ENCODE measurements at regions not wholly inside any gene's neighbourhood (a gene's known extent, or its start where the extent isn't known, plus 50 kb on each side); places are given as distances from the start of the nearest gene placed in this dataset.
"Not testable (repeated sequence)": the region's sequence is repeated elsewhere in the genome, so short reads cannot be mapped to it uniquely, and the experiment has no call there.

DNA sequence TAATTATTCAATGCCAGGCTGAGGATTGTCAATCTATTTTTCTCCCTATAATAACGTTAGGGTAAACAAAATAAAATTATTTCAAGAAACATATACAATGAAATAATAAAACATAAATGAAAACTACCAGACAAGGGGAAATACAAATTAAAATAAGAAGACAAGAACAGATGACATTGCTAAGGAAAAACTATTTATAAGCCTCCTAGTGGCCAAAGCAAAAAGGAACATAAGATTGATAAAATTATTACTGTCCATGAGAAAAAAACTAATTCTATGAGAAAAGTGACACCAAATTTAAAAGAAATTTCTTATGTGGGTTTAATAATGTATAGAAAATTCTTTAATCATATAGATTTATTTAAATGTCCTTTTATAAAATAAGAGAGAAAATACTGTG, 294.7 kb downstream of the TTC6 start:
- intact Hi-C loops (cut with DNase I), result no loop called here
- peaks cover 0 to 7% (median 3%) of the 10 kb centered on the region in 4 donors for H3K4me1 ChIP-seq
- no peaks in the 10 kb centered on the region for H3K9me3 ChIP-seq
- no peak for DNase-seq
- H3K27ac ChIP-seq, result no peak overlapping the region
- no peaks in the 10 kb centered on the region for H3K27me3 ChIP-seq
- no peak for TF ChIP-seq EP300 (IDR thresholded peaks at IDR 0.05)
- no peak for TF ChIP-seq POLR2AphosphoS5 (IDR thresholded peaks at IDR 0.05)
- WGBS, 2 donors, result 62 to 76% methylated on average over 1 of the region's 1 CpG
- no peak overlapping the region for H3K4me3 ChIP-seq
- H3K36me3 ChIP-seq, result no peaks in the 10 kb centered on the region

DNA sequence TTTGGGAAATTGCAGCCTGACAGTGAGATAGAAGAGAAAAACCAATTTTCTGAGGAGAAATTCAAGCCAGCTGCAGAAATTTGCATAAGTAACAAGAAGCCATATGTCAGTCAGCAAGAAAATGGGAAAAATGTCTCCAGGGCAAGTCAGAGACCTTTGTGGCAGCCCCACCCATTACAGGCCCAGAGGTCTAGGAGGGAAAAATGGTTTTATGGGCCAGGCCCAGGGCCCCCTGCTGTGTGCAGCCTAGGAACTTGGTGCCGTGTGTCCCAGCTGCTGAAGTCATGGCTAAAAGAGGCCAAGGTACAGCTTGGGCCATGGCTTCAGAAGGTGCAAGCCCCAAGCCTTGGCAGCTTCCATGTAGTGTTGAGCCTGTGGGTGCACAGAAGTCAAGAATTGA, 296.1 kb downstream of the TTC6 start:
- intact Hi-C loops (cut with DNase I); DNase-seq; H3K9me3 ChIP-seq; H3K4me1 ChIP-seq; H3K4me3 ChIP-seq; H3K27me3 ChIP-seq; H3K27ac ChIP-seq; H3K36me3 ChIP-seq: not testable (repeated sequence)
- 94 to 95% methylated on average over 1 of the region's 1 CpG for WGBS, 2 donors

DNA sequence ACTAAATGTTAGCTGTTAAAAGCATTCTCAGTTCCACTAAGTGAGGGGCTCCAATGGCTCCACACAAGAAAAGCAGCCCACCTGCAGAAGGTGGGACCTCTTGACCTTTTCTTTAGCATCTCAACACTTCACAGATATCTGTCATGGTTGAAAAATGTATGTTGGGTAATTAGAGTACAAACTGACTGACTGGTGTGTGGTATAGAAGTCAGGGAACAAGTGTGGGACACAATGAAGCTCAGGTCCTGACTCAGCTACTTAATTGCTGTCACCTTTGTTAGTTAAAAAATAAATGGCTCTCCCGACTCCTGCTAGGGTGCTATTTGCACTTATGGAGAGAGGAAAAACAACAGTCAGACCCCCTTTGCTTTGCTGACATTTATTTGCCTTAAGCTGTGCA, 299.0 kb downstream of the TTC6 start:
- intact Hi-C loops (cut with DNase I), result no loop called here
- 60 to 79% methylated on average over 1 of the region's 1 CpG for WGBS, 2 donors
- no peak overlapping the region for H3K27ac ChIP-seq
- no peaks in the 10 kb centered on the region for H3K9me3 ChIP-seq
- H3K4me1 ChIP-seq, result no peaks in the 10 kb centered on the region
- TF ChIP-seq EP300 (IDR thresholded peaks at IDR 0.05), result no peak
- no peak overlapping the region for H3K4me3 ChIP-seq
- H3K27me3 ChIP-seq, result no peaks in the 10 kb centered on the region
- DNase-seq, result no peak
- no peaks in the 10 kb centered on the region for H3K36me3 ChIP-seq

DNA sequence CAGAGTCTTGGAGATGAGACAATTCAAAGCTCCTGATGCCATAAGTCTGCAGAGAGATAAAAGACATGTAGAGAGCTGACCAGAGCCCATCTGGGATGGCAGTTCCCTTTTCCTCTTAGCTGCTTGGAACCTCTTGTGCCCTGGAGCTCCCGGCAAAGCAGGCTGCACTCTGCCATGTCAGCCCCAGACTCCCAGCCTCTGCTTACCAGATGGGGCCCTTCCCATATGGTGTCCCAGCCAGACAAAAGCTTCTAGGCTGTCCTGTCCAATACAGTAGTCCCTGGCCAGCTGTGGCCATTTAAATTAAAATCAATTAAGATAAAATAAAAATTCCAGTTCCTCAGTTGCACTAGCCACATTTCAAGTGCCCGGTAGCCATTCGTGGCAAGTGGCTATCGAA, 303.9 kb downstream of the TTC6 start:
- no peaks in the 10 kb centered on the region for H3K36me3 ChIP-seq
- WGBS, 2 donors, result 91 to 93% methylated on average over 4 of the region's 4 CpGs
- intact Hi-C loops (cut with DNase I), result no loop called here
- DNase-seq, result no peak
- H3K4me3 ChIP-seq, result no peak overlapping the region
- H3K9me3 ChIP-seq, result no peaks in the 10 kb centered on the region
- no peaks in the 10 kb centered on the region for H3K4me1 ChIP-seq
- TF ChIP-seq POLR2AphosphoS5 (IDR thresholded peaks at IDR 0.05) (no peak), POLR2A (IDR thresholded peaks at IDR 0.05) (no peak), EP300 (IDR thresholded peaks at IDR 0.05) (no peak)
- TF ChIP-seq, protein P1, sequence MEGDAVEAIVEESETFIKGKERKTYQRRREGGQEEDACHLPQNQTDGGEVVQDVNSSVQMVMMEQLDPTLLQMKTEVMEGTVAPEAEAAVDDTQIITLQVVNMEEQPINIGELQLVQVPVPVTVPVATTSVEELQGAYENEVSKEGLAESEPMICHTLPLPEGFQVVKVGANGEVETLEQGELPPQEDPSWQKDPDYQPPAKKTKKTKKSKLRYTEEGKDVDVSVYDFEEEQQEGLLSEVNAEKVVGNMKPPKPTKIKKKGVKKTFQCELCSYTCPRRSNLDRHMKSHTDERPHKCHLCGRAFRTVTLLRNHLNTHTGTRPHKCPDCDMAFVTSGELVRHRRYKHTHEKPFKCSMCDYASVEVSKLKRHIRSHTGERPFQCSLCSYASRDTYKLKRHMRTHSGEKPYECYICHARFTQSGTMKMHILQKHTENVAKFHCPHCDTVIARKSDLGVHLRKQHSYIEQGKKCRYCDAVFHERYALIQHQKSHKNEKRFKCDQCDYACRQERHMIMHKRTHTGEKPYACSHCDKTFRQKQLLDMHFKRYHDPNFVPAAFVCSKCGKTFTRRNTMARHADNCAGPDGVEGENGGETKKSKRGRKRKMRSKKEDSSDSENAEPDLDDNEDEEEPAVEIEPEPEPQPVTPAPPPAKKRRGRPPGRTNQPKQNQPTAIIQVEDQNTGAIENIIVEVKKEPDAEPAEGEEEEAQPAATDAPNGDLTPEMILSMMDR (IDR thresholded peaks at IDR 0.05), result no peak
- H3K27ac ChIP-seq, result no peak overlapping the region
- H3K27me3 ChIP-seq, result no peaks in the 10 kb centered on the region

DNA sequence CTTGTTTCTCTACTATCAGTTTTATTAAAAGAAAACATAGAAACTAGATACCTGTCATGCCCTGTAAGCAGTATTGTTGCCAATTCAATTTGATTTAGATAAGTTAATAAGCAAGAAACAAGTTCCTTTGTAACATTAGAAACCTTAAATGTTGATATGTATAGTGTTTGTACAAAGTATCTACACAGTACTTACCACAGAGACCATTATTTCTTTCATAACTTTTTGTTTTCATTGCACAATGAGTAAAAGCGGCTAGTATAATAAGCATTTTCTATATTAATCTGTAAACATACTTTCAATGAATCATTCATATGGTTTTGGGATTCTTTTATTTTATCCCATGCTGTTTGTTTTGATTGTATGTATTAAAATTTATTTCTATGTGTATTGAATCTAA, 305.1 kb downstream of the TTC6 start:
- Histone ChIP-seq H3K27ac (no peak overlapping the region), H3K9me3 (no peaks in the 10 kb centered on the region), H3K36me3 (no peaks in the 10 kb centered on the region), H3K27me3 (no peaks in the 10 kb centered on the region), H3K4me1 (no peaks in the 10 kb centered on the region), H3K4me3 (no peak overlapping the region)
- WGBS, 2 donors, result 86 to 88% methylated on average over 1 of the region's 1 CpG
- intact Hi-C loops (cut with DNase I), result loop anchor here (10.0 kb wide), 1 partner anchor 1114 kb away; no protein-coding TSS in a partner anchor
- no peak for TF ChIP-seq EP300 (IDR thresholded peaks at IDR 0.05)
- TF ChIP-seq, protein P1 (IDR thresholded peaks at IDR 0.05), result no peak
- TF ChIP-seq POLR2A (IDR thresholded peaks at IDR 0.05), result no peak
- TF ChIP-seq POLR2AphosphoS5 (IDR thresholded peaks at IDR 0.05), result no peak
- no peak for DNase-seq

DNA sequence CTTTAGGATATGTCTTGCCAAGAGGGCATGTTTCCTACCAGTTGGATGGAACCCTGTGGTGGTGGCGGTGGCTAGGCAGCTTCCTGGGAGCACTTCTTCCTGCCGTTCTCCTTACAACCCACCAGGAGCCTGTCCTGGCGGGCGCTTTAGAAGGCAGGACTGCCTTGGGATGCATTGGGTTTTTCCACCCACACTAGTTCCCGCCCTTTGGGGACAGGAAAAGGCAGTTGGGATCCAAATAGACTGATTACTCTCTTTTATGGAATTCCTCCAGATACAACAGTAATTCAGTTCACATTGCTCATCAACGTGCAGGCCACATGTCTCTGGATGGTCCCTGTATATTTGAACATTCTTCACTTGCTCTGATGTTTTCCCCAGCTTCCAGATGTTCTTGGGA, 305.7 kb upstream of the SSTR1 start:
- intact Hi-C loops (cut with DNase I), result loop anchor here (10.0 kb wide), 1 partner anchor 1113 kb away; no protein-coding TSS in a partner anchor
- TF ChIP-seq POLR2A (IDR thresholded peaks at IDR 0.05) (no peak), EP300 (IDR thresholded peaks at IDR 0.05) (no peak), POLR2AphosphoS5 (IDR thresholded peaks at IDR 0.05) (no peak)
- TF ChIP-seq, protein P1 (IDR thresholded peaks at IDR 0.05), result no peak
- no peak overlapping the region for H3K27ac ChIP-seq
- H3K4me3 ChIP-seq, result no peak overlapping the region
- no peaks in the 10 kb centered on the region for H3K9me3 ChIP-seq
- H3K36me3 ChIP-seq, result no peaks in the 10 kb centered on the region
- 77 to 80% methylated on average over 6 of the region's 6 CpGs for WGBS, 2 donors
- DNase-seq, result peak; percentile 65
- no peaks in the 10 kb centered on the region for H3K4me1 ChIP-seq
- H3K27me3 ChIP-seq, result no peaks in the 10 kb centered on the region
